Liver (tissue), 8 donors: ENCODE measurements at regions not wholly inside any gene's neighbourhood (a gene's known extent, or its start where the extent isn't known, plus 50 kb on each side); places are given as distances from the start of the nearest gene placed in this dataset.

ENCODE experiments used
- DNase-seq: peaks from one replicate; pipeline ENCODE4 v3.0.0-alpha.2; 2017; ENCODE audit warnings: low spot score
- H3K27ac ChIP-seq, 2 donors: one replicate each; pipeline ENCODE4 v1.7.0; 2013; ENCODE audit warnings: inconsistent platforms in 2 of 2, low read length in 2 of 2, control low read depth in 1 of 2, low read depth in 1 of 2, mild to moderate bottlenecking in 1 of 2
- H3K27me3 ChIP-seq, 4 donors: one replicate each; pipeline versions ENCODE4 v1.6.1 to v1.7.0; 2013; ENCODE audit warnings: low read length in 3 of 4, inconsistent platforms in 1 of 4, mild to moderate bottlenecking in 1 of 4, moderate library complexity in 1 of 4; ENCODE audit not compliant: control insufficient read depth in 4 of 4, insufficient read depth in 4 of 4
- H3K36me3 ChIP-seq, 4 donors: one replicate each; pipeline versions ENCODE4 v1.6.1 to v1.7.0; 2013; ENCODE audit warnings: low read length in 3 of 4, mild to moderate bottlenecking in 3 of 4, low read depth in 1 of 4, moderate library complexity in 1 of 4; ENCODE audit not compliant: control insufficient read depth in 4 of 4, insufficient read depth in 3 of 4
- H3K4me1 ChIP-seq, 4 donors: one replicate each; pipeline versions ENCODE4 v1.6.1 to v1.7.0; 2013; ENCODE audit warnings: low read length in 3 of 4, mild to moderate bottlenecking in 3 of 4, moderate library complexity in 1 of 4; ENCODE audit not compliant: control insufficient read depth in 4 of 4, insufficient read depth in 4 of 4
- H3K4me3 ChIP-seq, 3 donors: one replicate each; pipeline versions ENCODE4 v1.6.1 to v1.7.0; 2013; ENCODE audit warnings: low read length in 3 of 3, control low read depth in 1 of 3, low read depth in 1 of 3, mild to moderate bottlenecking in 1 of 3
- H3K9ac ChIP-seq, 2 donors: one replicate each; pipeline ENCODE4 v1.7.0; 2013; ENCODE audit warnings: low read length in 2 of 2, mild to moderate bottlenecking in 2 of 2, moderate library complexity in 2 of 2, control low read depth in 1 of 2, low read depth in 1 of 2
- H3K9me3 ChIP-seq, 4 donors: one replicate each; pipeline versions ENCODE4 v1.6.1 to v1.7.0; 2013; ENCODE audit warnings: low read length in 3 of 4; ENCODE audit not compliant: control insufficient read depth in 4 of 4
- EGR1 ChIP-seq, 2 donors: IDR thresholded peaks; 2 replicates each; pipeline ENCODE4 v1.6.1; 2016 to 2018; ENCODE audit warnings: antibody characterized with exemption in 2 of 2, low read depth in 2 of 2
- FOXA1 ChIP-seq: IDR thresholded peaks from 2 replicates; pipeline ENCODE4 v1.6.1; 2016; ENCODE audit warnings: antibody characterized with exemption
- FOXA2 ChIP-seq: IDR thresholded peaks from 2 replicates; pipeline ENCODE4 v1.6.1; 2016; ENCODE audit warnings: antibody characterized with exemption
- GABPA ChIP-seq, 2 donors: IDR thresholded peaks in 1 of 2; conservative IDR thresholded peaks in 1 of 2; 2 replicates each; pipeline ENCODE4 v1.6.1; 2016; ENCODE audit warnings: antibody characterized with exemption in 2 of 2, mild to moderate bottlenecking in 1 of 2, moderate library complexity in 1 of 2
- HNF4A ChIP-seq, 2 donors: conservative IDR thresholded peaks; 2 replicates each; pipeline ENCODE4 v1.6.1; 2016; ENCODE audit warnings: antibody characterized with exemption in 2 of 2, mild to moderate bottlenecking in 2 of 2
- JUND ChIP-seq, 2 donors: IDR thresholded peaks; 2 replicates each; pipeline ENCODE4 v1.6.1; 2016; ENCODE audit warnings: antibody characterized with exemption in 2 of 2
- NR2F2 ChIP-seq: IDR thresholded peaks from 2 replicates; pipeline ENCODE4 v1.6.1; 2016; ENCODE audit warnings: antibody characterized with exemption
- RAD21 ChIP-seq, 2 donors: IDR thresholded peaks; 2 replicates each; pipeline ENCODE4 v1.6.1; 2016; ENCODE audit warnings: antibody characterized with exemption in 2 of 2, mild to moderate bottlenecking in 2 of 2
- RXRA ChIP-seq, 2 donors: IDR thresholded peaks; 2 replicates each; pipeline ENCODE4 v1.6.1; 2017 to 2018; ENCODE audit warnings: antibody characterized with exemption in 2 of 2, mild to moderate bottlenecking in 1 of 2
- SP1 ChIP-seq: IDR thresholded peaks from 2 replicates; pipeline ENCODE4 v1.6.1; 2018; ENCODE audit warnings: antibody characterized with exemption, mild to moderate bottlenecking
- TAF1 ChIP-seq: conservative IDR thresholded peaks from 2 replicates; pipeline ENCODE4 v1.6.1; 2016; ENCODE audit warnings: antibody characterized with exemption, mild to moderate bottlenecking
- WGBS: extraction: QIAGEN DNeasy Blood & Tissue Kit; methylation state at CpG from one replicate; pipeline ENCODE4 v1.1.7; 2013; 5-methylcytosine and 5-hydroxymethylcytosine counted together
- TF ChIP-seq, protein P1 (sequence below): IDR thresholded peaks from 2 replicates; pipeline ENCODE4 v1.6.1; 2016; ENCODE audit warnings: antibody characterized with exemption
- TF ChIP-seq, protein P2 (sequence below): IDR thresholded peaks from 2 replicates; pipeline ENCODE4 v1.6.1; 2016; ENCODE audit warnings: antibody characterized with exemption
- TF ChIP-seq, protein P3 (sequence below): fragments of 150-350 bp; IDR thresholded peaks from 2 replicates; pipeline ENCODE4 v1.5.1; 2017; ENCODE audit warnings: improper control_type of control experiment, low read depth, low read length; ENCODE audit not compliant: missing input control
- donor health status: healthy.
- donor health status: healthy.
- donor health status: healthy.
- donor health status: healthy.
- donor health status: healthy.

DNA sequence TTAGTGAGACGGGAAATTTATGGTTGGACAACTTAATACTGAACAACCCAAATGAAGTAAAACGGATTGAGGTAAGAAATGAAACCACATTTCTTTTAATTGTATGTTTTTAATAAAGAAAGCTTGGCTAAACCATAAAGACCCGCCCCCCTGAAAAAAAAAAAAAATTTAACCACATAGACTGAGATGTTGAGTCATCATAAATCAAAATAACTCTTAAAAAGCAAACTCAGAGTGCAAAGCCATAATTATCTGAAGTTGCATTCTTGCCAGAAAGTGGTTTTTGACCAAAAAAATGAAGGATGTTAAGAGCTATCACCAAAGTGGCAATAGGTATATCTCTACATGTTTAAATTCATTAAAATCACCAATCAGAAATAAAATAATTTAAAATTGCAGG lies 101.8 kb upstream of the COL21A1 start:
- no peak for DNase-seq
- H3K4me3 ChIP-seq: no peak overlapping the region
- TF ChIP-seq TAF1 (no peak), FOXA1 (no peak), RXRA (IDR thresholded peaks at IDR 0.05) (no peak), HNF4A (conservative IDR thresholded peaks at IDR 0.05) (no peak), FOXA2 (no peak), SP1 (no peak)
- TF ChIP-seq, protein P1, sequence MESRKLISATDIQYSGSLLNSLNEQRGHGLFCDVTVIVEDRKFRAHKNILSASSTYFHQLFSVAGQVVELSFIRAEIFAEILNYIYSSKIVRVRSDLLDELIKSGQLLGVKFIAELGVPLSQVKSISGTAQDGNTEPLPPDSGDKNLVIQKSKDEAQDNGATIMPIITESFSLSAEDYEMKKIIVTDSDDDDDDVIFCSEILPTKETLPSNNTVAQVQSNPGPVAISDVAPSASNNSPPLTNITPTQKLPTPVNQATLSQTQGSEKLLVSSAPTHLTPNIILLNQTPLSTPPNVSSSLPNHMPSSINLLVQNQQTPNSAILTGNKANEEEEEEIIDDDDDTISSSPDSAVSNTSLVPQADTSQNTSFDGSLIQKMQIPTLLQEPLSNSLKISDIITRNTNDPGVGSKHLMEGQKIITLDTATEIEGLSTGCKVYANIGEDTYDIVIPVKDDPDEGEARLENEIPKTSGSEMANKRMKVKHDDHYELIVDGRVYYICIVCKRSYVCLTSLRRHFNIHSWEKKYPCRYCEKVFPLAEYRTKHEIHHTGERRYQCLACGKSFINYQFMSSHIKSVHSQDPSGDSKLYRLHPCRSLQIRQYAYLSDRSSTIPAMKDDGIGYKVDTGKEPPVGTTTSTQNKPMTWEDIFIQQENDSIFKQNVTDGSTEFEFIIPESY: no peak
- no peak overlapping the region for H3K9ac ChIP-seq
- H3K27ac ChIP-seq: no peak overlapping the region
- H3K9me3 ChIP-seq: peaks cover 0 to 2% (median 0%) of the 10 kb centered on the region in 4 donors
- no peaks in the 10 kb centered on the region for H3K4me1 ChIP-seq
- H3K27me3 ChIP-seq: no peaks in the 10 kb centered on the region
- 80% methylated on average over 3 of the region's 3 CpGs for WGBS
- no peaks in the 10 kb centered on the region for H3K36me3 ChIP-seq

- no peak for DNase-seq
- TF ChIP-seq JUND (IDR thresholded peaks at IDR 0.05) (no peak), RXRA (IDR thresholded peaks at IDR 0.05) (no peak), NR2F2 (no peak), EGR1 (IDR thresholded peaks at IDR 0.05; ENCODE audit: low read depth in 2 of 2) (no peak), FOXA1 (no peak), RAD21 (IDR thresholded peaks at IDR 0.05) (no peak)
- Histone ChIP-seq H3K9me3 (peaks cover 0 to 2% (median 0%) of the 10 kb centered on the region in 4 donors), H3K4me3 (no peak overlapping the region), H3K27me3 (no peaks in the 10 kb centered on the region), H3K27ac (no peak overlapping the region), H3K36me3 (no peaks in the 10 kb centered on the region), H3K9ac (no peak overlapping the region), H3K4me1 (no peaks in the 10 kb centered on the region)
- 91% methylated on average over 1 of the region's 1 CpG for WGBS
Observed at GRCh38 chr6:56348578-56348977, 101.2 kb upstream of the COL21A1 start.

DNA sequence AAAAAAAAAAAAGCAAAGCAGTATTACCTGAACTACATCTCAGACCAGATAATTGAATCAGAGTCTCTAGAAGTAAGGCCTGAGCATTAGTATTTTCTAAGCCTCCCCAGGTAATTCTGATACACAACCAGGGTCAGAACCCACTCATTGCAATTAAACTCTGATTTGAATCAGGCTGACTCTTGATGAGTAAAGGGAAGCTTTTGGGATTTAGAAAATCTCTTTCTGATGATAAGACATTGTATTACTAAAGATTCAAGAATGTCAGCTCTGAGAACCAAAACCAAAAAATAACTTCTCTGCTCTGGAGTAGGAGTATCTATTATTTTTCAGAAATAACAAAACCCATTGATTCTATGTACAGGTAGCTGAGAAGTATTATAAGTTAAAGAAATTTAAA lies 100.1 kb upstream of the COL21A1 start:
- Histone ChIP-seq H3K36me3 (no peaks in the 10 kb centered on the region), H3K27ac (no peak overlapping the region), H3K27me3 (no peaks in the 10 kb centered on the region), H3K9me3 (no peaks in the 10 kb centered on the region), H3K9ac (no peak overlapping the region), H3K4me1 (no peaks in the 10 kb centered on the region), H3K4me3 (no peak overlapping the region)
- TF ChIP-seq, protein P2, sequence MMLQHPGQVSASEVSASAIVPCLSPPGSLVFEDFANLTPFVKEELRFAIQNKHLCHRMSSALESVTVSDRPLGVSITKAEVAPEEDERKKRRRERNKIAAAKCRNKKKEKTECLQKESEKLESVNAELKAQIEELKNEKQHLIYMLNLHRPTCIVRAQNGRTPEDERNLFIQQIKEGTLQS: no peak
- TF ChIP-seq EGR1 (IDR thresholded peaks at IDR 0.05; ENCODE audit: low read depth in 2 of 2): no peak
- no peak for TF ChIP-seq SP1
- TF ChIP-seq, protein P3, sequence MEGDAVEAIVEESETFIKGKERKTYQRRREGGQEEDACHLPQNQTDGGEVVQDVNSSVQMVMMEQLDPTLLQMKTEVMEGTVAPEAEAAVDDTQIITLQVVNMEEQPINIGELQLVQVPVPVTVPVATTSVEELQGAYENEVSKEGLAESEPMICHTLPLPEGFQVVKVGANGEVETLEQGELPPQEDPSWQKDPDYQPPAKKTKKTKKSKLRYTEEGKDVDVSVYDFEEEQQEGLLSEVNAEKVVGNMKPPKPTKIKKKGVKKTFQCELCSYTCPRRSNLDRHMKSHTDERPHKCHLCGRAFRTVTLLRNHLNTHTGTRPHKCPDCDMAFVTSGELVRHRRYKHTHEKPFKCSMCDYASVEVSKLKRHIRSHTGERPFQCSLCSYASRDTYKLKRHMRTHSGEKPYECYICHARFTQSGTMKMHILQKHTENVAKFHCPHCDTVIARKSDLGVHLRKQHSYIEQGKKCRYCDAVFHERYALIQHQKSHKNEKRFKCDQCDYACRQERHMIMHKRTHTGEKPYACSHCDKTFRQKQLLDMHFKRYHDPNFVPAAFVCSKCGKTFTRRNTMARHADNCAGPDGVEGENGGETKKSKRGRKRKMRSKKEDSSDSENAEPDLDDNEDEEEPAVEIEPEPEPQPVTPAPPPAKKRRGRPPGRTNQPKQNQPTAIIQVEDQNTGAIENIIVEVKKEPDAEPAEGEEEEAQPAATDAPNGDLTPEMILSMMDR: no peak
- TF ChIP-seq RAD21 (IDR thresholded peaks at IDR 0.05): no peak
- TF ChIP-seq GABPA (IDR thresholded peaks at IDR 0.05 in 1 of 2, conservative IDR thresholded peaks at IDR 0.05 in 1 of 2): no peak
- DNase-seq: no peak
